IMR-90 (cell line): ENCODE measurements at regions not wholly inside any gene's neighbourhood (a gene's known extent, or its start where the extent isn't known, plus 50 kb on each side); places are given as distances from the start of the nearest gene placed in this dataset.
A peak's percentile ranks its signal among the peaks of the same experiment; 100 is the strongest.

ENCODE experiments used
- ATAC-seq: fragments of 200-7000 bp; cut with Tn5 transposase; 2 replicates; pipeline ENCODE4 v1.9.1; 2020; ENCODE audit warnings: low read depth, mild to moderate bottlenecking, moderate library complexity
- BruUV-seq: library from RNA; stranded (reverse); fragments of 400-500 nt; replicated peaks from 2 replicates; lab custom pipeline; 2021; lab: Mats Ljungman, UMichigan
- CTCF ChIA-PET: fragments of 300-600 bp; formaldehyde crosslinking; extraction: SDS; loops from one replicate; lab custom pipeline; 2021; ENCODE audit warnings: antibody characterized with exemption; lab: Yijun Ruan, JAX
- POLR2A ChIA-PET: fragments of 300-600 bp; sonication (Branson Sonifier 250); formaldehyde crosslinking; loops from one replicate; lab custom pipeline; 2022; ENCODE audit warnings: antibody characterized with exemption; ENCODE audit not compliant: unreplicated experiment; lab: Charles Lee
- DNase-seq: peaks from one replicate; pipeline ENCODE4 v3.0.0; 2013
- H2AFZ ChIP-seq: replicated peaks from 2 replicates; pipeline ENCODE3; 2013; ENCODE audit warnings: low read length, mild to moderate bottlenecking; ENCODE audit not compliant: poor library complexity
- H2AK5ac ChIP-seq: 2 replicates; pipeline ENCODE4 v1.6.1; 2013; ENCODE audit warnings: low read depth, low read length, inconsistent platforms
- H2AK9ac ChIP-seq: replicated peaks from 2 replicates; pipeline ENCODE3; 2013; ENCODE audit warnings: mild to moderate bottlenecking, low read depth, low read length, moderate library complexity; ENCODE audit not compliant: poor library complexity
- H2BK120ac ChIP-seq: 2 replicates; pipeline ENCODE4 v1.6.1; 2013; ENCODE audit warnings: low read depth, low read length, inconsistent platforms
- H2BK15ac ChIP-seq: 3 replicates; pipeline ENCODE4 v1.6.1; 2013; ENCODE audit warnings: low read depth, low read length, inconsistent platforms
- H2BK20ac ChIP-seq: 2 replicates; pipeline ENCODE4 v1.6.1; 2013; ENCODE audit warnings: low read depth, mild to moderate bottlenecking, inconsistent platforms, low read length, moderate library complexity
- H2BK5ac ChIP-seq: 2 replicates; pipeline ENCODE4 v1.6.1; 2013; ENCODE audit warnings: mild to moderate bottlenecking, low read depth, low read length, inconsistent platforms; ENCODE audit not compliant: poor library complexity, severe bottlenecking
- H3K14ac ChIP-seq: replicated peaks from 2 replicates; pipeline ENCODE4 v1.6.1; 2013; ENCODE audit warnings: low read depth, low read length, inconsistent platforms
- H3K18ac ChIP-seq: 2 replicates; pipeline ENCODE4 v1.6.1; 2013; ENCODE audit warnings: low read depth, low read length, control low read depth
- H3K23ac ChIP-seq: 2 replicates; pipeline ENCODE4 v1.6.1; 2013; ENCODE audit warnings: low read depth, low read length, inconsistent platforms
- H3K27ac ChIP-seq: 2 replicates; pipeline ENCODE4 v1.5.1; 2013; ENCODE audit warnings: mild to moderate bottlenecking, control low read depth, low read length; ENCODE audit not compliant: insufficient read depth
- H3K27me3 ChIP-seq: 2 replicates; pipeline ENCODE4 v1.6.1; 2013; ENCODE audit warnings: low read length; ENCODE audit not compliant: control insufficient read depth, insufficient read depth
- H3K36me3 ChIP-seq: 2 replicates; pipeline ENCODE4 v1.6.1; 2013; ENCODE audit warnings: low read length, mixed read lengths; ENCODE audit not compliant: control insufficient read depth, insufficient read depth
- H3K4ac ChIP-seq: 2 replicates; pipeline ENCODE4 v1.6.1; 2013; ENCODE audit warnings: low read depth, low read length, inconsistent platforms
- H3K4me1 ChIP-seq: 2 replicates; pipeline ENCODE4 v1.6.1; 2013; ENCODE audit warnings: low read length, mixed read lengths; ENCODE audit not compliant: control insufficient read depth, insufficient read depth
- H3K4me2 ChIP-seq: 2 replicates; pipeline ENCODE4 v1.6.1; 2013; ENCODE audit warnings: low read depth, mild to moderate bottlenecking, control low read depth, low read length, moderate library complexity
- H3K4me3 ChIP-seq: 2 replicates; pipeline ENCODE4 v1.5.1; 2013; ENCODE audit warnings: low read depth, mild to moderate bottlenecking, control low read depth, low read length, moderate library complexity; ENCODE audit not compliant: insufficient read depth
- H3K56ac ChIP-seq: 2 replicates; pipeline ENCODE4 v1.6.1; 2013; ENCODE audit warnings: low read length, inconsistent platforms; ENCODE audit not compliant: insufficient read depth; ENCODE audit errors: extremely low read depth
- H3K79me1 ChIP-seq, 2 experiments: 2 replicates each; pipeline ENCODE4 v1.6.1; 2013; ENCODE audit warnings: low read length in 2 of 2, inconsistent platforms in 1 of 2, low read depth in 1 of 2
- H3K9ac ChIP-seq: 2 replicates; pipeline ENCODE4 v1.6.1; 2013; ENCODE audit warnings: low read depth, low read length, control low read depth
- H3K9me1 ChIP-seq: 2 replicates; pipeline ENCODE4 v1.6.1; 2013; ENCODE audit warnings: low read length, inconsistent platforms; ENCODE audit not compliant: insufficient read depth
- H3K9me3 ChIP-seq: 2 replicates; pipeline ENCODE4 v1.6.1; 2013; ENCODE audit warnings: low read length; ENCODE audit not compliant: control insufficient read depth, insufficient read depth
- H4K20me1 ChIP-seq: 2 replicates; pipeline ENCODE4 v1.6.1; 2013; ENCODE audit warnings: low read length, inconsistent platforms; ENCODE audit not compliant: insufficient read depth
- H4K5ac ChIP-seq: 2 replicates; pipeline ENCODE4 v1.6.1; 2013; ENCODE audit warnings: mild to moderate bottlenecking, low read depth, low read length, control low read depth
- H4K8ac ChIP-seq, 2 experiments: 2 replicates each; pipeline ENCODE4 v1.6.1; 2013; ENCODE audit warnings: low read depth in 2 of 2, low read length in 2 of 2, control low read depth in 1 of 2, inconsistent platforms in 1 of 2
- H4K91ac ChIP-seq: 2 replicates; pipeline ENCODE4 v1.6.1; 2013; ENCODE audit warnings: low read depth, low read length, inconsistent platforms; ENCODE audit not compliant: insufficient read depth
- CEBPB ChIP-seq: IDR thresholded peaks from 2 replicates; pipeline ENCODE4 v1.6.1; 2012; ENCODE audit warnings: low read depth, low read length, improper control_type of control experiment
- CHD1 ChIP-seq: IDR thresholded peaks from 2 replicates; pipeline ENCODE4 v1.6.1; 2012; ENCODE audit warnings: low read depth, low read length, improper control_type of control experiment
- MAFK ChIP-seq: IDR thresholded peaks from 2 replicates; pipeline ENCODE4 v1.6.1; 2012; ENCODE audit warnings: low read depth, low read length, improper control_type of control experiment
- RAD21 ChIP-seq: IDR thresholded peaks from 2 replicates; pipeline ENCODE4 v1.6.1; 2012; ENCODE audit warnings: low read length, improper control_type of control experiment
- RCOR1 ChIP-seq: IDR thresholded peaks from 2 replicates; pipeline ENCODE4 v1.6.1; 2012; ENCODE audit warnings: mild to moderate bottlenecking, low read length, improper control_type of control experiment; ENCODE audit not compliant: insufficient replicate concordance
- RFX5 ChIP-seq: IDR thresholded peaks from 2 replicates; pipeline ENCODE4 v1.8.0; 2012; ENCODE audit warnings: low read depth, mild to moderate bottlenecking, low read length, moderate library complexity
- SMC3 ChIP-seq: fragments of 150-350 bp; IDR thresholded peaks from 2 replicates; pipeline ENCODE4 v1.6.1; 2016; ENCODE audit warnings: low read depth, mild to moderate bottlenecking, antibody characterized with exemption, low read length, moderate library complexity
- USF2 ChIP-seq: fragments of 150-350 bp; IDR thresholded peaks from 2 replicates; pipeline ENCODE4 v1.6.1; 2017; ENCODE audit warnings: mild to moderate bottlenecking, antibody characterized with exemption, low read length, low read depth
- WGBS, 2 experiments: methylation state at CpG; one replicate each; pipeline versions ENCODE4 v1.1.5 to v1.1.7; 2013; ENCODE audit warnings: missing lambda C conversion rate in 2 of 2; ENCODE audit not compliant: insufficient read length in 1 of 2; ENCODE audit errors: extremely low coverage in 2 of 2; 5-methylcytosine and 5-hydroxymethylcytosine counted together
- dilution Hi-C: fragments of 300-500 bp; cut with HindIII; formaldehyde crosslinking; loops from one replicate; pipeline ENCODE4 v1.14.3; 2018; ENCODE audit warnings: low sequenced_read_pairs; ENCODE audit not compliant: unreplicated experiment
- in situ Hi-C: fragments of 300-500 bp; cut with MboI; formaldehyde crosslinking; loops from 3 replicates; pipeline ENCODE4 v1.14.3; 2019; ENCODE audit warnings: low sequenced_read_pairs, inconsistent platforms, mixed read lengths
- intact Hi-C: fragments of 100-400 bp; cut with micrococcal nuclease; formaldehyde crosslinking; loops from 2 replicates; pipeline ENCODE4 v1.10.0; 2022

GRCh38 chr3:116897382-116897781 lies 187.8 kb downstream of the TUSC7 start:
- in situ Hi-C loops (no loop called here), intact Hi-C loops (no loop called here), dilution Hi-C loops (no loop called here)
- Histone ChIP-seq H4K20me1 (no peaks in the 10 kb centered on the region), H3K4me2 (no peak overlapping the region), H3K56ac (no peak overlapping the region), H3K79me1 (no peaks in the 10 kb centered on the region), H3K4ac (no peak overlapping the region), H2BK5ac (no peak overlapping the region), H4K91ac (no peak overlapping the region), H2AFZ (no peak overlapping the region), H4K5ac (no peak overlapping the region), H3K14ac (no peak overlapping the region), H2AK5ac (no peak overlapping the region), H2AK9ac (no peak overlapping the region), H3K9ac (no peak overlapping the region), H3K9me3 (no peaks in the 10 kb centered on the region), H3K23ac (no peak overlapping the region), H3K4me3 (no peak overlapping the region), H2BK20ac (no peak overlapping the region), H3K9me1 (no peaks in the 10 kb centered on the region), H3K18ac (no peak overlapping the region), H3K4me1 (no peaks in the 10 kb centered on the region), H3K27me3 (no peaks in the 10 kb centered on the region), H3K27ac (no peak overlapping the region), H2BK15ac (no peak overlapping the region), H2BK120ac (no peak overlapping the region), H3K36me3 (no peaks in the 10 kb centered on the region), H4K8ac (no peak overlapping the region)
- DNase-seq: peak; percentile 13
- TF ChIP-seq RFX5 (no peak), USF2 (no peak), CEBPB (no peak), RAD21 (no peak), MAFK (no peak), RCOR1 (no peak), SMC3 (no peak), CHD1 (no peak)
- no peak for ATAC-seq
- ChIA-PET POLR2A (no interaction called here), CTCF (no interaction called here)
- BruUV-seq: no TSS peak
- no CpG with 5 or more reads among the region's 3 CpGs for WGBS, 2 experiments
